Upper lobe of left lung (tissue), 4 donors: ENCODE measurements at regions not wholly inside any gene's neighbourhood (a gene's known extent, or its start where the extent isn't known, plus 50 kb on each side); places are given as distances from the start of the nearest gene placed in this dataset.

Source experiments
- EP300 ChIP-seq, 4 donors: sonication (generic); formaldehyde crosslinking; IDR thresholded peaks; one replicate each; pipeline ENCODE4 v1.5.1; 2017; ENCODE audit warnings: antibody characterized with exemption in 4 of 4, control low read depth in 2 of 4
- POLR2A ChIP-seq, 4 donors: fragments of 450-650 bp; IDR thresholded peaks; one replicate each; pipeline ENCODE4 v1.5.1; 2016 to 2017; ENCODE audit warnings: antibody characterized with exemption in 4 of 4, mild to moderate bottlenecking in 2 of 4
- POLR2AphosphoS5 ChIP-seq, 2 donors: sonication (generic); formaldehyde crosslinking; IDR thresholded peaks; one replicate each; pipeline ENCODE4 v1.5.1; 2017; ENCODE audit warnings: antibody characterized with exemption in 2 of 2
- TF ChIP-seq, protein P1 (sequence below), 6 experiments: fragments of 450-650 bp in 4 of 6; fragments of 200-600 bp in 2 of 6; sonication (generic) in 2 of 6; IDR thresholded peaks; one replicate each; pipeline ENCODE4 v1.5.1; 2016 to 2019; ENCODE audit warnings: antibody characterized with exemption in 6 of 6

- TF ChIP-seq POLR2AphosphoS5 (IDR thresholded peaks at IDR 0.05) (no peak), POLR2A (IDR thresholded peaks at IDR 0.05) (no peak), EP300 (IDR thresholded peaks at IDR 0.05) (no peak)
- TF ChIP-seq, protein P1, sequence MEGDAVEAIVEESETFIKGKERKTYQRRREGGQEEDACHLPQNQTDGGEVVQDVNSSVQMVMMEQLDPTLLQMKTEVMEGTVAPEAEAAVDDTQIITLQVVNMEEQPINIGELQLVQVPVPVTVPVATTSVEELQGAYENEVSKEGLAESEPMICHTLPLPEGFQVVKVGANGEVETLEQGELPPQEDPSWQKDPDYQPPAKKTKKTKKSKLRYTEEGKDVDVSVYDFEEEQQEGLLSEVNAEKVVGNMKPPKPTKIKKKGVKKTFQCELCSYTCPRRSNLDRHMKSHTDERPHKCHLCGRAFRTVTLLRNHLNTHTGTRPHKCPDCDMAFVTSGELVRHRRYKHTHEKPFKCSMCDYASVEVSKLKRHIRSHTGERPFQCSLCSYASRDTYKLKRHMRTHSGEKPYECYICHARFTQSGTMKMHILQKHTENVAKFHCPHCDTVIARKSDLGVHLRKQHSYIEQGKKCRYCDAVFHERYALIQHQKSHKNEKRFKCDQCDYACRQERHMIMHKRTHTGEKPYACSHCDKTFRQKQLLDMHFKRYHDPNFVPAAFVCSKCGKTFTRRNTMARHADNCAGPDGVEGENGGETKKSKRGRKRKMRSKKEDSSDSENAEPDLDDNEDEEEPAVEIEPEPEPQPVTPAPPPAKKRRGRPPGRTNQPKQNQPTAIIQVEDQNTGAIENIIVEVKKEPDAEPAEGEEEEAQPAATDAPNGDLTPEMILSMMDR (IDR thresholded peaks at IDR 0.05): no peak
Observed at GRCh38 chr2:195338856-195339255, 318.2 kb upstream of the SLC39A10 start.
